ENCODE measurements at regions not wholly inside any gene's neighbourhood (a gene's known extent, or its start where the extent isn't known, plus 50 kb on each side); places are given as distances from the start of the nearest gene placed in this dataset.

DNA sequence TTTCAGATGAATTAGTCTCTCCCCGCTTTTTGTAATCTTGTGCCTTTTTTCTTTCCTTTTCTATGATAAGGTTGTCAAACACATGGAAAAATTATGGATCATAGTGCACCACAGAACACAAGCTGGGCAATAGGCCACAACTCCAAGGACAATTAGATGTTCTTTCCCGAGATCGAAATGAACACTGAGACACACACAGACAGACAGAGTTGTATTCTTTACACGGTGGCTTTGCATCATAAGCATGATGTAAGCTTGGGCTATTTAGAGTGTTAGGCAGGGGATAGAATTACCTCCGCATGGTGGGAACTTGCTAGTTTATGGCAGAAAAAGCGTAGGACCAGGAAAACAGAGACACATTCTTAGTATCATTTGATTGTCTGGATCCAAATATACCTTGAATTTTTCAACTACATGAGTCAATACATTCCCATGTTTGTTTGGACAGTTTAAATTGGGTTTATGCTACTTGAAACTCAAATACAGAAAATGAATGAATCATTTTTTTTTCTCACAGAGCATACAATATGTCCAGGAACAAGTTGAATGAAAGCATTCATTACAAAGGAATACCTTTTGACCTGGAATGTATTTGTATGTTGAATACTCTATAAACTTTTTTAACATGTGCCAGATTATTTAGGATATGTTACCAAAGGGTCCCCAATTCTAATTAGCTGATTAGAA is 1611.5 kb upstream of the TMEFF2 start:
- intact Hi-C loops (cut with DNase I), result no loop called here
- Histone ChIP-seq H3K4me3 (no peak overlapping the region), H3K9me3 (no peaks in the 10 kb centered on the region), H3K4me1 (no peaks in the 10 kb centered on the region), H3K36me3 (no peaks in the 10 kb centered on the region), H3K27me3 (no peaks in the 10 kb centered on the region), H3K27ac (no peak overlapping the region)
- DNase-seq, result no peak
- WGBS, 2 donors, result 77 to 85% methylated on average over 6 of the region's 6 CpGs
- TF ChIP-seq EP300 (IDR thresholded peaks at IDR 0.05) (no peak), POLR2AphosphoS5 (IDR thresholded peaks at IDR 0.05) (no peak), POLR2A (IDR thresholded peaks at IDR 0.05) (no peak)
- TF ChIP-seq, protein P1, sequence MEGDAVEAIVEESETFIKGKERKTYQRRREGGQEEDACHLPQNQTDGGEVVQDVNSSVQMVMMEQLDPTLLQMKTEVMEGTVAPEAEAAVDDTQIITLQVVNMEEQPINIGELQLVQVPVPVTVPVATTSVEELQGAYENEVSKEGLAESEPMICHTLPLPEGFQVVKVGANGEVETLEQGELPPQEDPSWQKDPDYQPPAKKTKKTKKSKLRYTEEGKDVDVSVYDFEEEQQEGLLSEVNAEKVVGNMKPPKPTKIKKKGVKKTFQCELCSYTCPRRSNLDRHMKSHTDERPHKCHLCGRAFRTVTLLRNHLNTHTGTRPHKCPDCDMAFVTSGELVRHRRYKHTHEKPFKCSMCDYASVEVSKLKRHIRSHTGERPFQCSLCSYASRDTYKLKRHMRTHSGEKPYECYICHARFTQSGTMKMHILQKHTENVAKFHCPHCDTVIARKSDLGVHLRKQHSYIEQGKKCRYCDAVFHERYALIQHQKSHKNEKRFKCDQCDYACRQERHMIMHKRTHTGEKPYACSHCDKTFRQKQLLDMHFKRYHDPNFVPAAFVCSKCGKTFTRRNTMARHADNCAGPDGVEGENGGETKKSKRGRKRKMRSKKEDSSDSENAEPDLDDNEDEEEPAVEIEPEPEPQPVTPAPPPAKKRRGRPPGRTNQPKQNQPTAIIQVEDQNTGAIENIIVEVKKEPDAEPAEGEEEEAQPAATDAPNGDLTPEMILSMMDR (IDR thresholded peaks at IDR 0.05), result no peak

GRCh38 chr2:193796847-193797246 is 1602.1 kb upstream of the TMEFF2 start:
- WGBS, 2 donors, result 79% methylated on average over 1 of the region's 1 CpG
- no peaks in the 10 kb centered on the region for H3K9me3 ChIP-seq
- no peaks in the 10 kb centered on the region for H3K36me3 ChIP-seq
- H3K4me3 ChIP-seq, result no peak overlapping the region
- intact Hi-C loops (cut with DNase I), result no loop called here
- TF ChIP-seq, protein P1 (IDR thresholded peaks at IDR 0.05), result no peak
- TF ChIP-seq POLR2AphosphoS5 (IDR thresholded peaks at IDR 0.05), result no peak
- no peak for TF ChIP-seq POLR2A (IDR thresholded peaks at IDR 0.05)
- no peak for TF ChIP-seq EP300 (IDR thresholded peaks at IDR 0.05)
- no peak overlapping the region for H3K27ac ChIP-seq
- H3K4me1 ChIP-seq, result no peaks in the 10 kb centered on the region
- DNase-seq, result no peak
- no peaks in the 10 kb centered on the region for H3K27me3 ChIP-seq

GRCh38 chr2:193793914-193794313 is 1599.2 kb upstream of the TMEFF2 start:
- no peaks in the 10 kb centered on the region for H3K4me1 ChIP-seq
- intact Hi-C loops (cut with DNase I), result no loop called here
- no peak for DNase-seq
- no peaks in the 10 kb centered on the region for H3K36me3 ChIP-seq
- TF ChIP-seq POLR2A (IDR thresholded peaks at IDR 0.05), result no peak
- TF ChIP-seq POLR2AphosphoS5 (IDR thresholded peaks at IDR 0.05), result no peak
- no peak for TF ChIP-seq EP300 (IDR thresholded peaks at IDR 0.05)
- TF ChIP-seq, protein P1 (IDR thresholded peaks at IDR 0.05), result no peak
- no peak overlapping the region for H3K27ac ChIP-seq
- WGBS, 2 donors, result 84 to 88% methylated on average over 6 of the region's 6 CpGs
- H3K4me3 ChIP-seq, result no peak overlapping the region
- H3K27me3 ChIP-seq, result no peaks in the 10 kb centered on the region
- H3K9me3 ChIP-seq, result no peaks in the 10 kb centered on the region

- no peaks in the 10 kb centered on the region for H3K36me3 ChIP-seq
- 43 to 64% methylated on average over 2 of the region's 2 CpGs for WGBS, 2 donors
- no peaks in the 10 kb centered on the region for H3K9me3 ChIP-seq
- H3K27me3 ChIP-seq, result no peaks in the 10 kb centered on the region
- intact Hi-C loops (cut with DNase I), result no loop called here
- no peak overlapping the region for H3K4me3 ChIP-seq
- H3K4me1 ChIP-seq, result no peaks in the 10 kb centered on the region
- no peak for DNase-seq
- TF ChIP-seq POLR2AphosphoS5 (IDR thresholded peaks at IDR 0.05) (no peak), EP300 (IDR thresholded peaks at IDR 0.05) (no peak), POLR2A (IDR thresholded peaks at IDR 0.05) (no peak)
- TF ChIP-seq, protein P1 (IDR thresholded peaks at IDR 0.05), result no peak
- no peak overlapping the region for H3K27ac ChIP-seq
Measured at GRCh38 chr2:193783681-193784080, 1588.9 kb upstream of the TMEFF2 start.

- DNase-seq, result no peak
- H3K36me3 ChIP-seq, result no peaks in the 10 kb centered on the region
- H3K27me3 ChIP-seq, result no peaks in the 10 kb centered on the region
- intact Hi-C loops (cut with DNase I), result no loop called here
- H3K4me3 ChIP-seq, result no peak overlapping the region
- H3K4me1 ChIP-seq, result no peaks in the 10 kb centered on the region
- H3K27ac ChIP-seq, result no peak overlapping the region
- no peaks in the 10 kb centered on the region for H3K9me3 ChIP-seq
- 92 to 93% methylated on average over 4 of the region's 4 CpGs for WGBS, 2 donors
- no peak for TF ChIP-seq EP300 (IDR thresholded peaks at IDR 0.05)
- TF ChIP-seq POLR2AphosphoS5 (IDR thresholded peaks at IDR 0.05), result no peak
- no peak for TF ChIP-seq POLR2A (IDR thresholded peaks at IDR 0.05)
- TF ChIP-seq, protein P1 (IDR thresholded peaks at IDR 0.05), result no peak
Measured at GRCh38 chr2:193778293-193778692, 1583.6 kb upstream of the TMEFF2 start.

Data from sigmoid colon (tissue), 6 donors.